ENCODE measurements at regions not wholly inside any gene's neighbourhood (a gene's known extent, or its start where the extent isn't known, plus 50 kb on each side); places are given as distances from the start of the nearest gene placed in this dataset.

- H3K4me1 ChIP-seq = no peaks in the 10 kb centered on the region
- intact Hi-C loops (cut with DNase I) = no loop called here
- 44 to 64% methylated on average over 2 of the region's 2 CpGs for WGBS, 2 donors
- TF ChIP-seq POLR2A (IDR thresholded peaks at IDR 0.05) (no peak), EP300 (IDR thresholded peaks at IDR 0.05) (no peak), CTCF (IDR thresholded peaks at IDR 0.05) (no peak), POLR2AphosphoS5 (IDR thresholded peaks at IDR 0.05) (no peak)
- DNase-seq = no peak
- no peak overlapping the region for H3K27ac ChIP-seq
- no peaks in the 10 kb centered on the region for H3K9me3 ChIP-seq
- H3K36me3 ChIP-seq = no peaks in the 10 kb centered on the region
- H3K4me3 ChIP-seq = no peak overlapping the region
- H3K27me3 ChIP-seq = no peaks in the 10 kb centered on the region
Measured at GRCh38 chr4:59249110-59249509, 1951.0 kb upstream of the ADGRL3 start.

- no peak overlapping the region for H3K4me3 ChIP-seq
- 77 to 79% methylated on average over 2 of the region's 2 CpGs for WGBS, 2 donors
- DNase-seq = no peak
- intact Hi-C loops (cut with DNase I) = no loop called here
- H3K27ac ChIP-seq = no peak overlapping the region
- H3K9me3 ChIP-seq = no peaks in the 10 kb centered on the region
- no peaks in the 10 kb centered on the region for H3K4me1 ChIP-seq
- H3K27me3 ChIP-seq = no peaks in the 10 kb centered on the region
- TF ChIP-seq POLR2A (IDR thresholded peaks at IDR 0.05) = no peak
- TF ChIP-seq EP300 (IDR thresholded peaks at IDR 0.05) = no peak
- no peak for TF ChIP-seq POLR2AphosphoS5 (IDR thresholded peaks at IDR 0.05)
- no peaks in the 10 kb centered on the region for H3K36me3 ChIP-seq
Measured at GRCh38 chr4:59258002-59258401, 1942.1 kb upstream of the ADGRL3 start.

GRCh38 chr4:59307609-59308008 is 1892.5 kb upstream of the ADGRL3 start:
- H3K36me3 ChIP-seq = no peaks in the 10 kb centered on the region
- intact Hi-C loops (cut with DNase I) = no loop called here
- no peak overlapping the region for H3K4me3 ChIP-seq
- no peaks in the 10 kb centered on the region for H3K9me3 ChIP-seq
- no peak for DNase-seq
- no peaks in the 10 kb centered on the region for H3K27me3 ChIP-seq
- no peak overlapping the region for H3K27ac ChIP-seq
- H3K4me1 ChIP-seq = no peaks in the 10 kb centered on the region
- TF ChIP-seq POLR2A (IDR thresholded peaks at IDR 0.05) (no peak), CTCF (IDR thresholded peaks at IDR 0.05) (no peak), POLR2AphosphoS5 (IDR thresholded peaks at IDR 0.05) (no peak), EP300 (IDR thresholded peaks at IDR 0.05) (no peak)

- H3K27ac ChIP-seq = no peak overlapping the region
- no peaks in the 10 kb centered on the region for H3K27me3 ChIP-seq
- H3K36me3 ChIP-seq = no peaks in the 10 kb centered on the region
- intact Hi-C loops (cut with DNase I) = no loop called here
- DNase-seq = no peak
- H3K4me1 ChIP-seq = no peaks in the 10 kb centered on the region
- H3K4me3 ChIP-seq = no peak overlapping the region
- WGBS, 2 donors = 0 to 43% methylated on average over 1 of the region's 1 CpG
- TF ChIP-seq POLR2A (IDR thresholded peaks at IDR 0.05) = no peak
- TF ChIP-seq POLR2AphosphoS5 (IDR thresholded peaks at IDR 0.05) = no peak
- no peaks in the 10 kb centered on the region for H3K9me3 ChIP-seq
Measured at GRCh38 chr4:59314637-59315036, 1885.5 kb upstream of the ADGRL3 start.

- Histone ChIP-seq H3K4me1 (no peaks in the 10 kb centered on the region), H3K27ac (no peak overlapping the region), H3K27me3 (no peaks in the 10 kb centered on the region), H3K36me3 (no peaks in the 10 kb centered on the region), H3K9me3 (no peaks in the 10 kb centered on the region), H3K4me3 (no peak overlapping the region)
- intact Hi-C loops (cut with DNase I) = no loop called here
- DNase-seq = no peak
- TF ChIP-seq EP300 (IDR thresholded peaks at IDR 0.05) = no peak
- TF ChIP-seq CTCF (IDR thresholded peaks at IDR 0.05) = no peak
- no peak for TF ChIP-seq POLR2A (IDR thresholded peaks at IDR 0.05)
Measured at GRCh38 chr4:59339631-59340030, 1860.5 kb upstream of the ADGRL3 start.

GRCh38 chr4:59341506-59341905 is 1858.6 kb upstream of the ADGRL3 start:
- Histone ChIP-seq H3K4me3 (no peak overlapping the region), H3K27ac (no peak overlapping the region), H3K36me3 (no peaks in the 10 kb centered on the region), H3K27me3 (no peaks in the 10 kb centered on the region), H3K4me1 (no peaks in the 10 kb centered on the region), H3K9me3 (no peaks in the 10 kb centered on the region)
- DNase-seq = no peak
- TF ChIP-seq EP300 (IDR thresholded peaks at IDR 0.05) (no peak), CTCF (IDR thresholded peaks at IDR 0.05) (no peak), POLR2AphosphoS5 (IDR thresholded peaks at IDR 0.05) (no peak), POLR2A (IDR thresholded peaks at IDR 0.05) (no peak)
- intact Hi-C loops (cut with DNase I) = no loop called here

Measured in sigmoid colon (tissue), 6 donors.